HepG2 (cell line): ENCODE measurements at regions not wholly inside any gene's neighbourhood (a gene's known extent, or its start where the extent isn't known, plus 50 kb on each side); places are given as distances from the start of the nearest gene placed in this dataset.

Experiments
- ATAC-seq: fragments of 200-7000 bp; cut with Tn5 transposase; 3 replicates; pipeline ENCODE4 v1.9.1; 2020; ENCODE audit warnings: mild to moderate bottlenecking, moderate library complexity
- BruUV-seq: library from RNA; stranded (reverse); fragments of 400-500 nt; replicated peaks from 2 replicates; lab custom pipeline; 2021; lab: Mats Ljungman, UMichigan
- CTCF ChIA-PET: fragments of 300-600 bp; formaldehyde crosslinking; extraction: SDS; loops from one replicate; lab custom pipeline; 2021; ENCODE audit warnings: low total read pairs, inconsistent platforms, low intra/inter-chr PET ratio; lab: Yijun Ruan, JAX
- POLR2A ChIA-PET: fragments of 350-600 bp; sonication (Branson Sonifier 250); formaldehyde crosslinking; loops from one replicate; lab custom pipeline; 2020; ENCODE audit warnings: antibody characterized with exemption, inconsistent platforms; lab: Yijun Ruan, JAX
- DNase-seq: peaks from one replicate; pipeline ENCODE4 v3.0.0-alpha.2; 2015; ENCODE audit warnings: low spot score
- FAIRE-seq: peaks from 3 replicates; lab custom pipeline; 2011; peaks lifted over from hg19 to GRCh38; lab: Jason Lieb, UNC
- H2AFZ ChIP-seq: one replicate; pipeline ENCODE4 v1.6.1; 2011; ENCODE audit warnings: low read length, inconsistent platforms
- H3K27ac ChIP-seq: fragments of 300-600 bp; 3 replicates; pipeline ENCODE4 v1.8.0; 2011; ENCODE audit warnings: mixed run types, mild to moderate bottlenecking, mixed read lengths, low read length, inconsistent platforms; ENCODE audit not compliant: insufficient read depth; ENCODE audit errors: extremely low read length
- H3K27me3 ChIP-seq, 2 experiments: fragments of 200-600 bp in 1 of 2; 2 replicates in 1 of 2; 3 replicates in 1 of 2; pipeline versions ENCODE4 v1.6.0 to v1.8.0; 2011; ENCODE audit warnings: low read length in 2 of 2, mild to moderate bottlenecking in 2 of 2, moderate library complexity in 2 of 2, inconsistent platforms in 1 of 2; ENCODE audit not compliant: insufficient read depth in 2 of 2, control insufficient read depth in 1 of 2
- H3K36me3 ChIP-seq, 2 experiments: fragments of 200-600 bp in 1 of 2; replicated peaks in 1 of 2; 2 replicates in 1 of 2; 3 replicates in 1 of 2; pipeline versions ENCODE4 v1.5.1 to v1.8.0; 2011; ENCODE audit warnings: low read length in 2 of 2, inconsistent platforms in 1 of 2; ENCODE audit not compliant: insufficient read depth in 2 of 2, control insufficient read depth in 1 of 2
- H3K4me1 ChIP-seq: 2 replicates; pipeline ENCODE4 v1.5.1; 2012; ENCODE audit warnings: low read length, inconsistent platforms; ENCODE audit not compliant: insufficient read depth
- H3K4me2 ChIP-seq: 2 replicates; pipeline ENCODE4 v1.6.0; 2011; ENCODE audit warnings: low read depth, low read length, inconsistent platforms
- H3K4me3 ChIP-seq, 3 experiments: fragments of 200-600 bp in 1 of 3; sonication (generic), shearing (Covaris generic) in 1 of 3; replicated peaks in 1 of 3; 2 replicates each; pipeline ENCODE4 v1.5.1; 2011 to 2016; ENCODE audit warnings: low read length in 3 of 3, inconsistent platforms in 2 of 3, low read depth in 2 of 3, mild to moderate bottlenecking in 2 of 3, control low read depth in 1 of 3, mixed read lengths in 1 of 3; ENCODE audit not compliant: insufficient read depth in 1 of 3
- H3K79me2 ChIP-seq: one replicate; pipeline ENCODE4 v1.6.1; 2011; ENCODE audit warnings: low read length, inconsistent platforms; ENCODE audit not compliant: insufficient read depth
- H3K9ac ChIP-seq: 2 replicates; pipeline ENCODE4 v1.6.0; 2011; ENCODE audit warnings: mild to moderate bottlenecking, low read depth, low read length, inconsistent platforms; ENCODE audit not compliant: insufficient read depth
- H3K9me3 ChIP-seq: 2 replicates; pipeline ENCODE4 v1.5.1; 2012; ENCODE audit warnings: mild to moderate bottlenecking, low read length
- H4K20me1 ChIP-seq: 2 replicates; pipeline ENCODE4 v1.6.0; 2011; ENCODE audit warnings: inconsistent platforms, mild to moderate bottlenecking, low read length, moderate library complexity; ENCODE audit not compliant: insufficient read depth
- ETV5 ChIP-seq: IDR thresholded peaks from 2 replicates; pipeline ENCODE4 v1.6.1; 2018; ENCODE audit warnings: missing biosample characterization, missing genetic modification reagents, inconsistent platforms, borderline replicate concordance
- PCBP2 ChIP-seq: fragments of 200-400 bp; formaldehyde crosslinking; optimal IDR thresholded peaks from 2 replicates; pipeline ENCODE3; 2018; ENCODE audit warnings: low read length, low read depth; ENCODE audit not compliant: poor library complexity, severe bottlenecking
- SP1 ChIP-seq, 2 experiments: fragments of 450-650 bp in 1 of 2; sonication (generic) in 1 of 2; formaldehyde crosslinking in 1 of 2; IDR thresholded peaks; 2 replicates each; pipeline versions ENCODE4 v1.4.0 to v1.6.1; 2016 to 2020; ENCODE audit warnings: missing genetic modification reagents in 1 of 2
- ZNF512B ChIP-seq: sonication (generic); formaldehyde crosslinking; IDR thresholded peaks from 2 replicates; pipeline ENCODE4 v1.5.1; 2020; ENCODE audit warnings: missing genetic modification reagents, mild to moderate bottlenecking, borderline replicate concordance
- ZSCAN5A ChIP-seq: sonication (generic); formaldehyde crosslinking; IDR thresholded peaks from 2 replicates; pipeline ENCODE4 v1.8.0; 2022; ENCODE audit warnings: mild to moderate bottlenecking, missing genetic modification reagents, borderline replicate concordance
- WGBS: methylation state at CpG from one replicate; pipeline ENCODE4 v1.1.6; 2017; ENCODE audit warnings: low lambda C conversion rate; 5-methylcytosine and 5-hydroxymethylcytosine counted together
- in situ Hi-C: cut with HindIII; loops from 2 replicates; pipeline ENCODE4 v1.10.0; 2017; ENCODE audit warnings: low pct_unique_long_range_greater_than_20kb; ENCODE audit not compliant: extremely low pct_ligation_motif_present
- intact Hi-C: fragments of 100-400 bp; cut with micrococcal nuclease; formaldehyde crosslinking; loops from one replicate; pipeline ENCODE4 v1.10.0; 2022; ENCODE audit not compliant: unreplicated experiment

DNA sequence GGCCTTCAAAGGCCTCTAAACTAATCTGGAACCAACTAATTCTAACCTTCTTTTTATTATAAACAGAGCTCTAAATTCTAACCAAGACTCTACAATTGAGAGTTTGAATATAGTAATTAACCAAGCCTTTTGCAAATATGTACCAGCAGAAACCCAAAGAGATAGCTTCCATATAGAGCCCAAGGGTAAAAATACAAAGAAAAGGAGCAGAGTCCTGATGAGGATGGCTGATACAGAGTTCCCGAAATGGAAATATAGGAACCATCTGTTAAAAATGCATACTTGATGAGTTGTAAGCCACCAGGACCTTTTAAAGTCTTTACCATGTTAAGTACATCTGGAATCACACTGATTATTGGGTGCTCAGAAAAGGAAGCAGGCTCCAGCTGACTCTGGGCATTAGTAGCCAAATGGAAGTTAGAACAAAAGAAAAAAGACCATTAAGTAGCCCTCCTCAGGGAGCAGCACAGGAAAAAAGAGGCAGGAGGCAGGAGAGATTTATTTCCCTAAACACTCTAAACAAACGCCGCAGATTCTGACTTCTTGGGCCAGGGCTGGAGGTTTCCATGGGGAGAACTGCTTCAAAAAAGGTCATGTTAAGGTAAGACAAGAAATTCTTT lies 463.1 kb upstream of the FAT3 start:
- no peak for TF ChIP-seq ETV5
- TF ChIP-seq PCBP2: no peak
- TF ChIP-seq ZSCAN5A (CRISPR knock-in tag): no peak
- no peak for TF ChIP-seq SP1 (IDR thresholded peaks at IDR 0.05)
- no peak for TF ChIP-seq SP1 (CRISPR knock-in tag; IDR thresholded peaks at IDR 0.05)
- TF ChIP-seq ZNF512B: no peak
- Histone ChIP-seq H3K4me1 (no peaks in the 10 kb centered on the region), H3K4me2 (no peak overlapping the region), H2AFZ (no peak overlapping the region), H3K36me3 (no peaks in the 10 kb centered on the region), H3K4me3 (no peak overlapping the region), H4K20me1 (no peaks in the 10 kb centered on the region), H3K27ac (no peak overlapping the region), H3K27me3 (no peaks in the 10 kb centered on the region), H3K79me2 (no peaks in the 10 kb centered on the region), H3K9me3 (peaks cover 60% of the 10 kb centered on the region), H3K9ac (no peak overlapping the region)
- in situ Hi-C loops (no loop called here), intact Hi-C loops (no loop called here)
- CTCF ChIA-PET: no interaction called here
- BruUV-seq: no TSS peak
- POLR2A ChIA-PET: no interaction called here
- FAIRE-seq (no peak), DNase-seq (no peak), ATAC-seq (no peak)
- 2% methylated on average over 3 of the region's 3 CpGs for WGBS
